OCI-LY1 (cell line): ENCODE measurements at regions not wholly inside any gene's neighbourhood (a gene's known extent, or its start where the extent isn't known, plus 50 kb on each side); places are given as distances from the start of the nearest gene placed in this dataset.

Source experiments
- H2AFZ ChIP-seq: fragments of 200-600 bp; sonication (generic), shearing (Covaris generic); 2 replicates; pipeline ENCODE4 v1.6.0; 2014; ENCODE audit warnings: antibody characterized with exemption, mild to moderate bottlenecking, low read length
- H3F3A ChIP-seq: fragments of 200-600 bp; sonication (generic), shearing (Covaris generic); 2 replicates; pipeline ENCODE4 v1.6.0; 2014; ENCODE audit warnings: mild to moderate bottlenecking, antibody characterized with exemption, low read length, moderate library complexity; ENCODE audit not compliant: insufficient read depth
- H3K27ac ChIP-seq: fragments of 200-600 bp; sonication (generic); 2 replicates; pipeline ENCODE4 v1.5.1; 2014; ENCODE audit warnings: low read length, mixed run types, mild to moderate bottlenecking, low read depth; ENCODE audit not compliant: poor library complexity, severe bottlenecking
- H3K27me3 ChIP-seq: fragments of 200-600 bp; sonication (generic); 2 replicates; pipeline ENCODE4 v1.6.0; 2014; ENCODE audit warnings: antibody characterized with exemption, mild to moderate bottlenecking, low read length, moderate library complexity; ENCODE audit not compliant: insufficient read depth
- H3K36me3 ChIP-seq: fragments of 200-600 bp; sonication (generic); 2 replicates; pipeline ENCODE4 v1.6.1; 2014; ENCODE audit warnings: mild to moderate bottlenecking, antibody characterized with exemption, low read length, moderate library complexity, mixed read lengths; ENCODE audit not compliant: insufficient read depth
- H3K4me1 ChIP-seq: fragments of 200-600 bp; sonication (generic); 2 replicates; pipeline ENCODE4 v1.5.1; 2014; ENCODE audit warnings: mild to moderate bottlenecking, low read length, moderate library complexity; ENCODE audit not compliant: insufficient read depth, severe bottlenecking
- H3K4me2 ChIP-seq: fragments of 200-600 bp; sonication (generic), shearing (Covaris generic); 2 replicates; pipeline ENCODE4 v1.6.1; 2014; ENCODE audit warnings: low read length
- H3K4me3 ChIP-seq: fragments of 200-600 bp; sonication (generic); 2 replicates; pipeline ENCODE4 v1.5.1; 2014; ENCODE audit warnings: low read length, low read depth, mild to moderate bottlenecking, mixed read lengths; ENCODE audit not compliant: poor library complexity, severe bottlenecking
- H3K79me2 ChIP-seq: fragments of 200-600 bp; shearing (Covaris generic); 2 replicates; pipeline ENCODE4 v1.6.1; 2016; ENCODE audit warnings: mixed run types, low read length, mixed read lengths; ENCODE audit not compliant: insufficient read depth
- H3K9ac ChIP-seq: fragments of 200-600 bp; sonication (generic), shearing (Covaris generic); 2 replicates; pipeline ENCODE4 v1.6.1; 2014; ENCODE audit warnings: mild to moderate bottlenecking, low read length, mixed read lengths
- H3K9me2 ChIP-seq: fragments of 200-600 bp; sonication (generic), shearing (Covaris generic); 2 replicates; pipeline ENCODE4 v1.6.1; 2014; ENCODE audit warnings: low read depth, mild to moderate bottlenecking, low read length, mixed read lengths
- H3K9me3 ChIP-seq: fragments of 200-600 bp; shearing (Covaris generic); 2 replicates; pipeline ENCODE4 v1.6.1; 2014; ENCODE audit warnings: low read length, mixed read lengths
- H4K20me1 ChIP-seq: fragments of 200-600 bp; sonication (generic), shearing (Covaris generic); 2 replicates; pipeline ENCODE4 v1.6.0; 2016; ENCODE audit warnings: mild to moderate bottlenecking, low read length; ENCODE audit not compliant: insufficient read depth
- CTCF ChIP-seq: fragments of 200-600 bp; sonication (generic), shearing (Covaris generic); IDR thresholded peaks from 2 replicates; pipeline ENCODE4 v1.5.1; 2017; ENCODE audit warnings: mild to moderate bottlenecking, antibody characterized with exemption, low read length, moderate library complexity, mixed read lengths
- EZH2 ChIP-seq: fragments of 200-600 bp; sonication (generic), shearing (Covaris generic); IDR thresholded peaks from 2 replicates; pipeline ENCODE4 v1.8.0; 2017; ENCODE audit warnings: borderline replicate concordance, mixed run types, mild to moderate bottlenecking, antibody characterized with exemption, low read length, moderate library complexity, mixed read lengths

GRCh38 chr11:110910384-110910783 lies 198.1 kb upstream of the ARHGAP20 start:
- no peaks in the 10 kb centered on the region for H3F3A ChIP-seq
- no peaks in the 10 kb centered on the region for H4K20me1 ChIP-seq
- no peak for TF ChIP-seq EZH2
- no peak for TF ChIP-seq CTCF

GRCh38 chr11:110909336-110909735 lies 197.1 kb upstream of the ARHGAP20 start:
- H3K27ac ChIP-seq: no peak overlapping the region
- H3K9me2 ChIP-seq: no peaks in the 10 kb centered on the region
- H3K9ac ChIP-seq: no peak overlapping the region
- no peak overlapping the region for H3K4me2 ChIP-seq
- no peaks in the 10 kb centered on the region for H3F3A ChIP-seq
- no peak for TF ChIP-seq CTCF
- TF ChIP-seq EZH2: no peak
- no peaks in the 10 kb centered on the region for H4K20me1 ChIP-seq
- no peaks in the 10 kb centered on the region for H3K9me3 ChIP-seq
- peaks cover 9% of the 10 kb centered on the region; the same call in 1 of the 2 replicates for H3K27me3 ChIP-seq
- H3K4me3 ChIP-seq: no peak overlapping the region
- H2AFZ ChIP-seq: no peak overlapping the region
- H3K79me2 ChIP-seq: no peaks in the 10 kb centered on the region
- peaks cover 4% of the 10 kb centered on the region for H3K4me1 ChIP-seq
- no peaks in the 10 kb centered on the region for H3K36me3 ChIP-seq

More at GRCh38 chr11:110910384-110910783, 198.1 kb upstream of the ARHGAP20 start:
- no peak overlapping the region for H3K27ac ChIP-seq
- H3K36me3 ChIP-seq: no peaks in the 10 kb centered on the region
- no peak overlapping the region for H2AFZ ChIP-seq
- H3K9ac ChIP-seq: no peak overlapping the region
- no peaks in the 10 kb centered on the region for H3K9me2 ChIP-seq
- no peak overlapping the region for H3K4me2 ChIP-seq
- no peaks in the 10 kb centered on the region for H3K79me2 ChIP-seq
- H3K4me1 ChIP-seq: peaks cover 4% of the 10 kb centered on the region
- H3K9me3 ChIP-seq: no peaks in the 10 kb centered on the region
- H3K27me3 ChIP-seq: peaks cover 8% of the 10 kb centered on the region; the same call in 1 of the 2 replicates
- no peak overlapping the region for H3K4me3 ChIP-seq

GRCh38 chr11:110908401-110909105 lies 196.3 kb upstream of the ARHGAP20 start:
- Histone ChIP-seq H3K27ac (no peak overlapping the region), H3K36me3 (no peaks in the 10 kb centered on the region), H3K9me2 (no peaks in the 10 kb centered on the region), H3K9ac (no peak overlapping the region), H3K4me2 (no peak overlapping the region), H3K4me3 (no peak overlapping the region), H3K9me3 (no peaks in the 10 kb centered on the region), H3K79me2 (no peaks in the 10 kb centered on the region), H3F3A (no peaks in the 10 kb centered on the region), H3K4me1 (peaks cover 4% of the 10 kb centered on the region), H3K27me3 (peaks cover 9% of the 10 kb centered on the region; the same call in 1 of the 2 replicates), H2AFZ (no peak overlapping the region), H4K20me1 (no peaks in the 10 kb centered on the region)
- TF ChIP-seq CTCF (no peak), EZH2 (no peak)
